A549 (cell line): ENCODE measurements at regions not wholly inside any gene's neighbourhood (a gene's known extent, or its start where the extent isn't known, plus 50 kb on each side); places are given as distances from the start of the nearest gene placed in this dataset.

Experiments used
- ATAC-seq, 2 experiments: fragments of 200-7000 bp in 1 of 2; fragments of >200 bp in 1 of 2; cut with Nextera tagmentation in 1 of 2; cut with Tn5 transposase in 1 of 2; 3 replicates each; pipeline versions ENCODE4 v1.8.0 to v1.9.1; 2018 to 2020; ENCODE audit warnings: mild to moderate bottlenecking in 1 of 2, moderate library complexity in 1 of 2
- CTCF ChIA-PET: fragments of 300-600 bp; sonication (Branson Sonifier 250); formaldehyde crosslinking; extraction: SDS; loops from one replicate; lab custom pipeline; 2021; ENCODE audit warnings: antibody characterized with exemption, inconsistent platforms; lab: Yijun Ruan, JAX
- POLR2A ChIA-PET: fragments of 350-600 bp; formaldehyde crosslinking; extraction: SDS; loops from one replicate; lab custom pipeline; 2021; ENCODE audit warnings: antibody characterized with exemption, inconsistent platforms; lab: Yijun Ruan, JAX
- DNase-seq, 2 experiments: peaks; one replicate each; pipeline versions ENCODE4 v3.0.0 to v3.0.0-alpha.2; 2011 to 2016; ENCODE audit warnings: low read depth in 1 of 2, low spot score in 1 of 2
- FAIRE-seq: peaks from 2 replicates; lab custom pipeline; 2011; peaks lifted over from hg19 to GRCh38; lab: Jason Lieb, UNC
- H3K27ac ChIP-seq, 2 experiments: fragments of >200 bp; sonication (Bioruptor Twin); formaldehyde crosslinking; 3 replicates each; pipeline ENCODE4 v1.5.1; 2016 to 2017
- H3K4me1 ChIP-seq: fragments of >200 bp; sonication (Bioruptor Twin); formaldehyde crosslinking; 3 replicates; pipeline ENCODE4 v1.6.1; 2016
- H3K4me2 ChIP-seq: fragments of >200 bp; sonication (Bioruptor Twin); formaldehyde crosslinking; 3 replicates; pipeline ENCODE4 v1.6.1; 2016
- H3K4me3 ChIP-seq: fragments of >200 bp; sonication (Bioruptor Twin); formaldehyde crosslinking; 3 replicates; pipeline ENCODE4 v1.5.1; 2016
- H3K9me3 ChIP-seq: fragments of >200 bp; sonication (Bioruptor Twin); formaldehyde crosslinking; 3 replicates; pipeline ENCODE4 v1.6.1; 2016
- CBX8 ChIP-seq: fragments of 200-600 bp; sonication (generic); IDR thresholded peaks from 2 replicates; pipeline ENCODE4 v1.6.1; 2016
- CEBPB ChIP-seq, 2 experiments: fragments of >200 bp in 1 of 2; sonication (Bioruptor Twin) in 1 of 2; formaldehyde crosslinking in 1 of 2; IDR thresholded peaks; 2 replicates each; pipeline ENCODE4 v1.6.1; 2012 to 2016
- CHD2 ChIP-seq: fragments of 150-350 bp; IDR thresholded peaks from 2 replicates; pipeline ENCODE4 v1.6.1; 2014; ENCODE audit warnings: low read length; ENCODE audit not compliant: partially characterized antibody
- CHD4 ChIP-seq: fragments of 200-600 bp; sonication (generic); IDR thresholded peaks from 2 replicates; pipeline ENCODE4 v1.6.1; 2016; ENCODE audit warnings: antibody characterized with exemption, mild to moderate bottlenecking, borderline replicate concordance
- EP300 ChIP-seq, 2 experiments: fragments of >200 bp; sonication (Bioruptor Twin); formaldehyde crosslinking; IDR thresholded peaks; 2 replicates in 1 of 2; 3 replicates in 1 of 2; pipeline ENCODE4 v1.6.1; 2016 to 2017
- FOXS1 ChIP-seq: fragments of 250-450 bp; sonication (Bioruptor Pico); IDR thresholded peaks from 2 replicates; pipeline ENCODE4 v1.5.0; 2020; ENCODE audit warnings: mild to moderate bottlenecking, moderate library complexity
- HDAC2 ChIP-seq: fragments of 200-600 bp; sonication (generic); IDR thresholded peaks from 2 replicates; pipeline ENCODE4 v1.6.1; 2016
- HOXA7 ChIP-seq: fragments of 250-450 bp; sonication (Bioruptor Pico); IDR thresholded peaks from 2 replicates; pipeline ENCODE4 v1.5.0; 2020; ENCODE audit warnings: mild to moderate bottlenecking, moderate library complexity
- HOXB13 ChIP-seq: fragments of 250-450 bp; sonication (Bioruptor Pico); IDR thresholded peaks from 2 replicates; pipeline ENCODE4 v1.5.0; 2020; ENCODE audit warnings: low read depth, mild to moderate bottlenecking, moderate library complexity
- HOXB5 ChIP-seq: fragments of 250-450 bp; sonication (Bioruptor Pico); IDR thresholded peaks from 2 replicates; pipeline ENCODE4 v1.5.0; 2020; ENCODE audit warnings: mild to moderate bottlenecking, moderate library complexity
- JUNB ChIP-seq: fragments of >200 bp; sonication (Bioruptor Twin); formaldehyde crosslinking; IDR thresholded peaks from 2 replicates; pipeline ENCODE4 v1.6.1; 2016
- MAFK ChIP-seq: fragments of 450-650 bp; IDR thresholded peaks from 2 replicates; pipeline ENCODE4 v1.6.1; 2014; ENCODE audit not compliant: partially characterized antibody
- MAZ ChIP-seq: fragments of 150-350 bp; IDR thresholded peaks from 2 replicates; pipeline ENCODE4 v1.6.1; 2014; ENCODE audit warnings: antibody characterized with exemption, low read depth, low read length, borderline replicate concordance
- MYC ChIP-seq: IDR thresholded peaks from 2 replicates; pipeline ENCODE4 v1.6.1; 2012; ENCODE audit warnings: mild to moderate bottlenecking, inconsistent platforms, low read length, improper control_type of control experiment, borderline replicate concordance
- PHF8 ChIP-seq: fragments of 200-600 bp; sonication (generic); IDR thresholded peaks from 2 replicates; pipeline ENCODE4 v1.6.1; 2016; ENCODE audit warnings: low read depth, mild to moderate bottlenecking, antibody characterized with exemption, moderate library complexity, borderline replicate concordance
- RARB ChIP-seq: fragments of 250-450 bp; sonication (Bioruptor Pico); IDR thresholded peaks from 2 replicates; pipeline ENCODE4 v1.8.0; 2021; ENCODE audit warnings: mild to moderate bottlenecking, moderate library complexity
- REST ChIP-seq: fragments of 200-600 bp; sonication (generic); IDR thresholded peaks from 2 replicates; pipeline ENCODE4 v1.6.1; 2016; ENCODE audit warnings: antibody characterized with exemption, mild to moderate bottlenecking, moderate library complexity
- SREBF2 ChIP-seq: fragments of 450-650 bp; IDR thresholded peaks from 2 replicates; pipeline ENCODE4 v1.6.1; 2014; ENCODE audit warnings: mild to moderate bottlenecking, moderate library complexity
- TFCP2L1 ChIP-seq: fragments of 250-450 bp; sonication (Bioruptor Pico); IDR thresholded peaks from 2 replicates; pipeline ENCODE4 v1.5.0; 2021; ENCODE audit warnings: mild to moderate bottlenecking
- TP53 ChIP-seq: fragments of 250-450 bp; sonication (Bioruptor Pico); IDR thresholded peaks from 2 replicates; pipeline ENCODE4 v1.5.0; 2021; ENCODE audit warnings: mild to moderate bottlenecking, moderate library complexity
- ZC3H11A ChIP-seq: fragments of 450-650 bp; IDR thresholded peaks from 2 replicates; pipeline ENCODE4 v1.6.1; 2014; ENCODE audit warnings: antibody characterized with exemption, mild to moderate bottlenecking
- ZFP36 ChIP-seq: fragments of 450-650 bp; IDR thresholded peaks from 2 replicates; pipeline ENCODE4 v1.6.1; 2014; ENCODE audit warnings: borderline replicate concordance; ENCODE audit not compliant: partially characterized antibody
- ZNF302 ChIP-seq: fragments of 250-450 bp; sonication (Bioruptor Pico); IDR thresholded peaks from 2 replicates; pipeline ENCODE4 v1.9.0; 2021; ENCODE audit warnings: inconsistent platforms, mild to moderate bottlenecking, moderate library complexity
- ZSCAN20 ChIP-seq: fragments of 250-450 bp; sonication (Bioruptor Pico); IDR thresholded peaks from 2 replicates; pipeline ENCODE4 v1.8.0; 2022; ENCODE audit warnings: mild to moderate bottlenecking, moderate library complexity
- WGBS: methylation state at CpG from one replicate; pipeline ENCODE4 v1.1.6; 2017; ENCODE audit errors: missing lambda C conversion rate; 5-methylcytosine and 5-hydroxymethylcytosine counted together
- TF ChIP-seq, protein P1 (sequence below): IDR thresholded peaks from 2 replicates; pipeline ENCODE4 v1.6.1; 2012
- TF ChIP-seq, protein P2 (sequence below): fragments of 450-650 bp; IDR thresholded peaks from 2 replicates; pipeline ENCODE4 v1.6.1; 2014; ENCODE audit warnings: antibody characterized with exemption
- TF ChIP-seq, protein P3 (sequence below): IDR thresholded peaks from 2 replicates; pipeline ENCODE4 v1.6.1; 2012; ENCODE audit warnings: low read depth, borderline replicate concordance

- FAIRE-seq (no peak), ATAC-seq (no peak)
- no peak overlapping the region for H3K4me3 ChIP-seq
- TF ChIP-seq, protein P1, sequence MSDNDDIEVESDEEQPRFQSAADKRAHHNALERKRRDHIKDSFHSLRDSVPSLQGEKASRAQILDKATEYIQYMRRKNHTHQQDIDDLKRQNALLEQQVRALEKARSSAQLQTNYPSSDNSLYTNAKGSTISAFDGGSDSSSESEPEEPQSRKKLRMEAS = no peak
- TF ChIP-seq TFCP2L1 (CRISPR knock-in tag) (no peak), CBX8 (no peak), PHF8 (no peak), ZC3H11A (no peak)
- TF ChIP-seq, all 56 proteins: peak for 0
- no peaks in the 10 kb centered on the region for H3K4me1 ChIP-seq
- H3K4me2 ChIP-seq = no peak overlapping the region
- 0 out of 3 replicates have a peak, but pooled peaks cover 6% of the 10 kb centered on the region for H3K9me3 ChIP-seq
- DNase-seq = no peak
- no peak overlapping the region for H3K27ac ChIP-seq
- ChIA-PET POLR2A (no interaction called here), CTCF (interaction anchor here (0.7 kb wide), 1 partner anchor 73 kb away, joined by 3 read pairs; no protein-coding TSS in a partner anchor)
- 13% methylated on average over 7 of the region's 7 CpGs for WGBS
These were observed 132.4 kb upstream of the LMO4 start for GRCh38 chr1:87196110-87196827.

DNA sequence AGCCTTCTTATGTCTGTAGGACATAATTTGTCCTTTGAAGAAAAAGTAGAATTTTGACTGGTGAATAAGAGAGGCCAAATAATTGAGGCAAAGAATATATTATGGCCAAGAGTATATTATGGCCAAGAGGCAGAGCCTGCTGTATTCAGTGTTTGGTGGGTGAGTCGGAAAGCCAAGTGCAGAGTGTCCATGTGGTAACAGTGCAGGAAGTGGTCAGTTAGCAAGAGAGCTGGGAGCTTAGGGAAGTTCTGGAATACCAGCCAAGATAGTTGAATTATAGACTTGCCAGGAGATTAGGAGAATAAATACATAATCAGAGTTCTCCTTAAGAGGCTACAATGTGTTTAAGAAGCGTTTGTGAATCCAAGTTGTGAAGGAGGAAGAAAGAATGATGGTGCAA, 131.5 kb upstream of the LMO4 start:
- ATAC-seq = no peak
- 2% methylated on average over 2 of the region's 2 CpGs for WGBS
- CTCF ChIA-PET = no interaction called here

GRCh38 chr1:87197641-87198040, 131.0 kb upstream of the LMO4 start:
- H3K27ac ChIP-seq = no peak overlapping the region
- ATAC-seq (no peak), DNase-seq (no peak), FAIRE-seq (no peak)
- TF ChIP-seq FOXS1 = no peak
- TF ChIP-seq CHD2 = no peak
- TF ChIP-seq, protein P2, sequence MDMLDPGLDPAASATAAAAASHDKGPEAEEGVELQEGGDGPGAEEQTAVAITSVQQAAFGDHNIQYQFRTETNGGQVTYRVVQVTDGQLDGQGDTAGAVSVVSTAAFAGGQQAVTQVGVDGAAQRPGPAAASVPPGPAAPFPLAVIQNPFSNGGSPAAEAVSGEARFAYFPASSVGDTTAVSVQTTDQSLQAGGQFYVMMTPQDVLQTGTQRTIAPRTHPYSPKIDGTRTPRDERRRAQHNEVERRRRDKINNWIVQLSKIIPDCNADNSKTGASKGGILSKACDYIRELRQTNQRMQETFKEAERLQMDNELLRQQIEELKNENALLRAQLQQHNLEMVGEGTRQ = no peak
- no peak for TF ChIP-seq REST
- TF ChIP-seq MYC = no peak
- no peak for TF ChIP-seq JUNB
- no peak for TF ChIP-seq CEBPB (IDR thresholded peaks at IDR 0.05)
- CTCF ChIA-PET = no interaction called here
- no peaks in the 10 kb centered on the region for H3K4me1 ChIP-seq
- WGBS = 7% methylated on average over 2 of the region's 2 CpGs
- H3K4me2 ChIP-seq = no peak overlapping the region
- POLR2A ChIA-PET = no interaction called here
- H3K9me3 ChIP-seq = 0 out of 3 replicates have a peak, but pooled peaks cover 6% of the 10 kb centered on the region
- H3K4me3 ChIP-seq = no peak overlapping the region

More for the DNA sequence above, 131.5 kb upstream of the LMO4 start:
- Histone ChIP-seq H3K4me2 (no peak overlapping the region), H3K4me3 (no peak overlapping the region), H3K27ac (no peak overlapping the region), H3K9me3 (0 out of 3 replicates have a peak, but pooled peaks cover 6% of the 10 kb centered on the region), H3K4me1 (no peaks in the 10 kb centered on the region)
- DNase-seq (no peak), FAIRE-seq (no peak)
- POLR2A ChIA-PET = no interaction called here
- TF ChIP-seq HOXB5 (CRISPR knock-in tag) = no peak
- TF ChIP-seq ZNF302 = no peak
- TF ChIP-seq FOXS1 = no peak
- no peak for TF ChIP-seq ZSCAN20 (CRISPR knock-in tag)
- TF ChIP-seq ZC3H11A = no peak
- TF ChIP-seq, protein P3, sequence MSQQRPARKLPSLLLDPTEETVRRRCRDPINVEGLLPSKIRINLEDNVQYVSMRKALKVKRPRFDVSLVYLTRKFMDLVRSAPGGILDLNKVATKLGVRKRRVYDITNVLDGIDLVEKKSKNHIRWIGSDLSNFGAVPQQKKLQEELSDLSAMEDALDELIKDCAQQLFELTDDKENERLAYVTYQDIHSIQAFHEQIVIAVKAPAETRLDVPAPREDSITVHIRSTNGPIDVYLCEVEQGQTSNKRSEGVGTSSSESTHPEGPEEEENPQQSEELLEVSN = no peak
- no peak for TF ChIP-seq SREBF2
- TF ChIP-seq CHD4 = no peak
- no peak for TF ChIP-seq HOXB13 (CRISPR knock-in tag)
- no peak for TF ChIP-seq EP300 (IDR thresholded peaks at IDR 0.05)
- TF ChIP-seq REST = no peak
- TF ChIP-seq TP53 (CRISPR knock-in tag) = no peak
- TF ChIP-seq MAZ = no peak
- TF ChIP-seq RARB (CRISPR knock-in tag) = no peak
- TF ChIP-seq ZFP36 = no peak
- no peak for TF ChIP-seq MAFK
- TF ChIP-seq HDAC2 = no peak
- no peak for TF ChIP-seq CHD2
- TF ChIP-seq HOXA7 (CRISPR knock-in tag) = no peak
- no peak for TF ChIP-seq PHF8
